ENCODE measurements at regions not wholly inside any gene's neighbourhood (a gene's known extent, or its start where the extent isn't known, plus 50 kb on each side); places are given as distances from the start of the nearest gene placed in this dataset.

- TF ChIP-seq CTCF (IDR thresholded peaks at IDR 0.05 in 2 of 3, conservative IDR thresholded peaks at IDR 0.05 in 1 of 3; ENCODE audit: borderline replicate concordance in 1 of 3, insufficient read depth in 1 of 3, low read depth in 2 of 3, low read length in 2 of 3) (no peak), REST (IDR thresholded peaks at IDR 0.05; ENCODE audit: low read depth) (no peak), SRF (IDR thresholded peaks at IDR 0.05; ENCODE audit: low read depth) (no peak), RAD21 (IDR thresholded peaks at IDR 0.05; ENCODE audit: low read depth) (no peak)
Observed at GRCh38 chr10:53063805-53064204, 291.2 kb upstream of the MBL2 start.
